A673 (cell line): ENCODE measurements at regions not wholly inside any gene's neighbourhood (a gene's known extent, or its start where the extent isn't known, plus 50 kb on each side); places are given as distances from the start of the nearest gene placed in this dataset.

Source experiments
- BruUV-seq: library from RNA; stranded (reverse); fragments of 400-500 nt; replicated peaks from 2 replicates; lab custom pipeline; 2021; lab: Mats Ljungman, UMichigan
- CTCF ChIA-PET: fragments of 300-600 bp; sonication (Branson Sonifier 250); formaldehyde crosslinking; loops from one replicate; lab custom pipeline; 2022; ENCODE audit warnings: antibody characterized with exemption; lab: Charles Lee
- POLR2A ChIA-PET: fragments of 300-600 bp; sonication (Branson Sonifier 250); formaldehyde crosslinking; loops from one replicate; lab custom pipeline; 2022; ENCODE audit warnings: antibody characterized with exemption; ENCODE audit not compliant: low non-redundant PET; lab: Charles Lee
- DNase-seq: peaks from one replicate; pipeline ENCODE4 v3.0.0-alpha.2; 2015; ENCODE audit warnings: low spot score
- H3K27ac ChIP-seq: fragments of 200-600 bp; sonication (generic); 2 replicates; pipeline ENCODE4 v1.5.1; 2016; ENCODE audit warnings: mixed run types, low read depth, mild to moderate bottlenecking, mixed read lengths, antibody characterized with exemption, low read length; ENCODE audit not compliant: poor library complexity, severe bottlenecking
- H3K27me3 ChIP-seq: fragments of 200-600 bp; sonication (generic); replicated peaks from 2 replicates; pipeline ENCODE4 v1.6.1; 2017; ENCODE audit warnings: mixed run types, low read depth, mild to moderate bottlenecking, mixed read lengths, antibody characterized with exemption, low read length; ENCODE audit not compliant: insufficient read depth, poor library complexity
- H3K36me3 ChIP-seq: fragments of 200-600 bp; sonication (generic); 2 replicates; pipeline ENCODE4 v1.6.1; 2016; ENCODE audit warnings: mixed run types, mild to moderate bottlenecking, mixed read lengths, antibody characterized with exemption, low read length; ENCODE audit not compliant: insufficient read depth, poor library complexity, severe bottlenecking
- H3K4me1 ChIP-seq: fragments of 200-600 bp; sonication (generic); 2 replicates; pipeline ENCODE4 v1.6.1; 2017; ENCODE audit warnings: mixed run types, mild to moderate bottlenecking, mixed read lengths, antibody characterized with exemption, low read length; ENCODE audit not compliant: insufficient read depth, poor library complexity, severe bottlenecking
- H3K4me3 ChIP-seq: fragments of 200-600 bp; sonication (generic); 2 replicates; pipeline ENCODE4 v1.5.1; 2016; ENCODE audit warnings: low read depth, mixed run types, mild to moderate bottlenecking, mixed read lengths, low read length; ENCODE audit not compliant: poor library complexity, severe bottlenecking
- H3K9me3 ChIP-seq: fragments of 200-600 bp; sonication (generic); 2 replicates; pipeline ENCODE4 v1.6.1; 2016; ENCODE audit warnings: mixed run types, low read depth, mild to moderate bottlenecking, mixed read lengths, antibody characterized with exemption, low read length; ENCODE audit not compliant: poor library complexity, severe bottlenecking
- EZH2 ChIP-seq: fragments of 200-600 bp; sonication (generic); IDR thresholded peaks from 2 replicates; pipeline ENCODE4 v1.6.1; 2017; ENCODE audit warnings: borderline replicate concordance, low read depth, mild to moderate bottlenecking, mixed read lengths, antibody characterized with exemption, low read length; ENCODE audit not compliant: poor library complexity, severe bottlenecking
- intact Hi-C: fragments of 100-400 bp; cut with micrococcal nuclease; formaldehyde crosslinking; loops from one replicate; pipeline ENCODE4 v1.10.0; 2022; ENCODE audit not compliant: unreplicated experiment
- TF ChIP-seq, protein P1 (sequence below): fragments of 300-800, 200-600 bp; sonication (generic); conservative IDR thresholded peaks from 2 replicates; pipeline ENCODE4 v1.5.1; 2017; ENCODE audit warnings: low read depth, mild to moderate bottlenecking, antibody characterized with exemption, low read length, moderate library complexity, mixed read lengths

DNA sequence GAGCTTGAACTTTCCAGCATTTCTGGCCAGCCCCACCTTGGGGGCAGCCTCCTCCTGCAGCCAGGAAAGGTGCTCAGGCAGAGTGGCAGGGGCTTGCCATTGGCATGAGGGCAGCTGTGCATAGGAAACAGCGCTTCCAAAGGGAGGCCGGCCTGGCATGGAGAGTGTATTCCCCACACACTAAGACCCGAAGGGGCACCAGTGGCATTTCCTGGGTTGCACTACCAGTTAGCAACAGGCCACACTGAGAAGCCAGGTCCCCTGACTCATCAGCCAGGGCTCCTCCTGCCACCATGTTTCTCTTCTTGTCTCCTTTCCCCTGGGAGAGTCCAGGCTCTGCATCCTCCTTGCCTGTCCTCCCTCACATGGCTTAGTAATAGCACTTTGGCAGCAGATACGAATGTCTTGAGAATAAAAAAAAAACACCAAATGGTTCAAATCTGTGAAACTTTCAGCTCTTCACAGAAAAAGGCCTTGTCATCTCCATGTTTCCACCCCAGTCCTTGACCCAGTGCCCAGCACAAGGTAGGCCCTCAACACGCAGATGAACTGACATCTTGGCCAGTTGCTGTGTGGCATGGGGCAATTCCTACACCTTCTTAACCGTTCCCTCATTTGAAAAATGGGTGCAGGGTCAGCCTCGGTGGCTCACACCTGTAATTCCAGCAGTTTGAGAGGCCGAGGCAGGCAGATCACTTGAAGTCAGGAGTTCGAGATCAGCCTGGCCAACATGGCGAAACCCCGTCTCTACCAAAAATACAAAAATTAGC, 180.4 kb downstream of the SMAD6 start:
- peak overlapping the region; percentile 47 for H3K27ac ChIP-seq
- intact Hi-C loops = no loop called here
- POLR2A ChIA-PET = no interaction called here
- TF ChIP-seq EZH2 = no peak
- TF ChIP-seq, protein P1, sequence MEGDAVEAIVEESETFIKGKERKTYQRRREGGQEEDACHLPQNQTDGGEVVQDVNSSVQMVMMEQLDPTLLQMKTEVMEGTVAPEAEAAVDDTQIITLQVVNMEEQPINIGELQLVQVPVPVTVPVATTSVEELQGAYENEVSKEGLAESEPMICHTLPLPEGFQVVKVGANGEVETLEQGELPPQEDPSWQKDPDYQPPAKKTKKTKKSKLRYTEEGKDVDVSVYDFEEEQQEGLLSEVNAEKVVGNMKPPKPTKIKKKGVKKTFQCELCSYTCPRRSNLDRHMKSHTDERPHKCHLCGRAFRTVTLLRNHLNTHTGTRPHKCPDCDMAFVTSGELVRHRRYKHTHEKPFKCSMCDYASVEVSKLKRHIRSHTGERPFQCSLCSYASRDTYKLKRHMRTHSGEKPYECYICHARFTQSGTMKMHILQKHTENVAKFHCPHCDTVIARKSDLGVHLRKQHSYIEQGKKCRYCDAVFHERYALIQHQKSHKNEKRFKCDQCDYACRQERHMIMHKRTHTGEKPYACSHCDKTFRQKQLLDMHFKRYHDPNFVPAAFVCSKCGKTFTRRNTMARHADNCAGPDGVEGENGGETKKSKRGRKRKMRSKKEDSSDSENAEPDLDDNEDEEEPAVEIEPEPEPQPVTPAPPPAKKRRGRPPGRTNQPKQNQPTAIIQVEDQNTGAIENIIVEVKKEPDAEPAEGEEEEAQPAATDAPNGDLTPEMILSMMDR = no peak
- CTCF ChIA-PET = interaction anchor here (0.5 kb wide), 1 partner anchor 29 kb away, joined by 3 read pairs; no protein-coding TSS in a partner anchor
- BruUV-seq = no TSS peak
- H3K36me3 ChIP-seq = no peaks in the 10 kb centered on the region
- H3K4me1 ChIP-seq = peaks cover 7% of the 10 kb centered on the region
- H3K4me3 ChIP-seq = no peak overlapping the region
- no peaks in the 10 kb centered on the region for H3K9me3 ChIP-seq
- no peaks in the 10 kb centered on the region for H3K27me3 ChIP-seq
- DNase-seq = no peak

DNA sequence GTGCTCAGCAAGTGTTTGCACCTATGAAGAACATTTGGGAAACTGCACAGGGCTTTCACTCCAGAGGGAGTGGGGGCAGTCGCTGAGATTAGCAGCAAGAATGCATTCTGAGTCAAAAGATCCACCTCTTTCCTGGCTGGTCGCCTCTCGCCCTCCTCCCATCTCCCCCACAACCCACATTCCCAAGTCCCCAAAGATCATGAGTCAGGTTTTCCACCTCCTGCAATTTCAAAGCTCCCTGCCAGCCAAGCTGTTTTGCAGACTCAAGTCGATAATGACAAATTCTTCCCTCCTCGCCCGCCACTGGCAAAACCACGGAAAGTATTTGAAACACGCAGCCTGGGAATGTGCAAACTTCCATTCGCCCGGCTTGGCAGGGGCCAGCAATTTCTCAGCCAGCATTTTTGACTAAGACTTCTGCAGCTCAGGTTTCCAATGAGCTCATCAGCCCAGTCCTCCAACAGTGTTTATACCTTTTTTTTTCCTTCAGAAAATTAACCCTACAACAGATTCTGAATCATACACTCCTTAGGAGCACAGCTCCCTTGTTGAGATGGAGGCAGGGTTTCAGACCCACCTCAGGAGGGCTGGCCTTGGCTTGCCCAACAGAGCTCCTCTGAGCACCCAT, 181.4 kb downstream of the SMAD6 start:
- Histone ChIP-seq H3K27ac (peak overlapping the region; percentile 35), H3K36me3 (no peaks in the 10 kb centered on the region), H3K9me3 (no peaks in the 10 kb centered on the region), H3K4me3 (no peak overlapping the region), H3K4me1 (peaks cover 7% of the 10 kb centered on the region), H3K27me3 (no peaks in the 10 kb centered on the region)
- no TSS peak for BruUV-seq
- POLR2A ChIA-PET = no interaction called here
- CTCF ChIA-PET = interaction anchor here (0.8 kb wide), 1 partner anchor 266 kb away, joined by 3 read pairs; no protein-coding TSS in a partner anchor
- intact Hi-C loops = no loop called here
- DNase-seq = peak; percentile 90
- TF ChIP-seq EZH2 = no peak
- TF ChIP-seq, protein P1 = no peak

DNA sequence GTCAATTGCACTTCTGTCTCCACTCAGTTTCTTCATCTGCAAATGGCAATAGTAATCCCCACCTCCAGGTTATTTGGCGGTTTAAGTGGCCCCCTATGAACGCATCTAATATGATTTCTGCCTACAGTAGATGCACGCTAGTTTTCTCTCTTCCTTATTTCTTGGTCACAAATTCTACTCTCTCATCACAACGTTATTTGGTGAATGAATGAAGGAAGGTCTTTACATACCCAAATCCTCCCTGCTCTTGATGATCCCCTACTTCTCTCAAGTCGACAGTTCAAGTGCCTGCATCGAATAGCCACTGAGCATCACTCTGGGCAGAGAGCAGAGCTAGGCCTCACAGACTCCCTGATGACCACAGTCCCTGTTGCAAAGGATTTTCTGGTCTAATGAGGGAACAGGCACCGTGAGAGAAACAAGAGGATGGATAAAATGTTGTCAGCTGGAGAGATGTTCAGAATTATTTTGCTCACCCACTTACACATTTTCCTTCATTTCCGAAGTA, 181.2 kb upstream of the SMAD3 start:
- Histone ChIP-seq H3K27me3 (no peaks in the 10 kb centered on the region), H3K27ac (no peak overlapping the region), H3K9me3 (no peaks in the 10 kb centered on the region), H3K36me3 (no peaks in the 10 kb centered on the region), H3K4me3 (no peak overlapping the region), H3K4me1 (peaks cover 7% of the 10 kb centered on the region)
- ChIA-PET POLR2A (no interaction called here), CTCF (no interaction called here)
- intact Hi-C loops = no loop called here
- DNase-seq = no peak
- BruUV-seq = no TSS peak
- no peak for TF ChIP-seq EZH2
- TF ChIP-seq, protein P1 = no peak
